Breast epithelium (tissue), 4 donors: ENCODE measurements at regions not wholly inside any gene's neighbourhood (a gene's known extent, or its start where the extent isn't known, plus 50 kb on each side); places are given as distances from the start of the nearest gene placed in this dataset.

Experiments
- DNase-seq, 2 donors: peaks; one replicate each; pipeline ENCODE4 v3.0.0-alpha.2; 2019; ENCODE audit warnings: low spot score in 2 of 2
- H3K27ac ChIP-seq, 2 donors: fragments of 200-600 bp; sonication (generic) in 1 of 2; one replicate each; pipeline ENCODE4 v1.5.1; 2016 to 2019; ENCODE audit warnings: mild to moderate bottlenecking in 1 of 2
- H3K27me3 ChIP-seq, 2 donors: fragments of 200-600 bp; sonication (generic) in 1 of 2; one replicate each; pipeline versions ENCODE4 v1.5.1 to v1.6.0; 2017 to 2019; ENCODE audit warnings: control low read depth in 1 of 2, mild to moderate bottlenecking in 1 of 2
- H3K36me3 ChIP-seq: fragments of 200-600 bp; one replicate; pipeline ENCODE4 v1.5.1; 2019
- H3K4me1 ChIP-seq, 2 donors: fragments of 200-600 bp; sonication (generic); one replicate each; pipeline ENCODE4 v1.5.1; 2016 to 2019; ENCODE audit warnings: control low read depth in 1 of 2
- H3K4me3 ChIP-seq, 3 donors: fragments of 200-600 bp; sonication (generic); 1 replicate in 2 of 3; 2 replicates in 1 of 3; pipeline ENCODE4 v1.5.1; 2016 to 2019; ENCODE audit warnings: mild to moderate bottlenecking in 3 of 3, moderate library complexity in 2 of 3
- H3K9me3 ChIP-seq, 2 donors: fragments of 200-600 bp; sonication (generic) in 1 of 2; one replicate each; pipeline ENCODE4 v1.5.1; 2016 to 2019; ENCODE audit warnings: control low read depth in 1 of 2
- POLR2A ChIP-seq: fragments of 450-650 bp; IDR thresholded peaks from one replicate; pipeline ENCODE4 v1.6.1; 2016; ENCODE audit warnings: antibody characterized with exemption, mild to moderate bottlenecking, moderate library complexity
- POLR2AphosphoS5 ChIP-seq, 3 donors: sonication (generic); formaldehyde crosslinking; IDR thresholded peaks; one replicate each; pipeline ENCODE4 v1.6.1; 2017; ENCODE audit warnings: antibody characterized with exemption in 3 of 3
- intact Hi-C: fragments of 100-400 bp; cut with DNase I; formaldehyde crosslinking; loops from one replicate; pipeline ENCODE4 v1.15.1; 2023; ENCODE audit warnings: low total_unique reads
- TF ChIP-seq, protein P1 (sequence below), 3 donors: fragments of 450-650 bp; IDR thresholded peaks; one replicate each; pipeline ENCODE4 v1.5.1; 2016 to 2017; ENCODE audit warnings: antibody characterized with exemption in 3 of 3, mild to moderate bottlenecking in 3 of 3, moderate library complexity in 3 of 3

DNA sequence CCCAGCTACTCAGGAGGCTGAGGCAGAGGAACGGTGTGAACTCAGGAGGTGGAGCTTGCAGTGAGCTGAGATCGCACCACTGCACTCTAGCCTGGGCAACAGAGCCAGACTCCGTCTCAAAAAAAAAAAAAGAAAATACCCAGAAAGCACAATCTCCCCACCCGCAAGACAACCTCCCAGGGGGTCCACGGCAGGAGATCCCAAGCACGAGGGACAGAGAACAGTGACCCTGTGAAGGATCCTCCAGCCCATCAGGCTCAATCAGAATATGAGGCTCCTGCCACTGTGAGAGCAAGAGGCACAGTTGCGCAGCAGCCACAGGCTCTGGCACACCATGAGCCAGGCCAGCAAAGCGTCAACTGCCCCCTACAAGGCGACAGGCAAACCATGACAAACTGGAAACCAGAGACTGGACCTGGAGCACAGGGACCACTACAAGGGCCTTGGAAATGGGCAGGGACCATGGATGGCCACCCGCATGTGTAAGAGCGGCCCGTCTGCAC is 164.8 kb upstream of the GRK3 start:
- TF ChIP-seq POLR2A (no peak), POLR2AphosphoS5 (IDR thresholded peaks at IDR 0.05) (no peak)
- TF ChIP-seq, protein P1, sequence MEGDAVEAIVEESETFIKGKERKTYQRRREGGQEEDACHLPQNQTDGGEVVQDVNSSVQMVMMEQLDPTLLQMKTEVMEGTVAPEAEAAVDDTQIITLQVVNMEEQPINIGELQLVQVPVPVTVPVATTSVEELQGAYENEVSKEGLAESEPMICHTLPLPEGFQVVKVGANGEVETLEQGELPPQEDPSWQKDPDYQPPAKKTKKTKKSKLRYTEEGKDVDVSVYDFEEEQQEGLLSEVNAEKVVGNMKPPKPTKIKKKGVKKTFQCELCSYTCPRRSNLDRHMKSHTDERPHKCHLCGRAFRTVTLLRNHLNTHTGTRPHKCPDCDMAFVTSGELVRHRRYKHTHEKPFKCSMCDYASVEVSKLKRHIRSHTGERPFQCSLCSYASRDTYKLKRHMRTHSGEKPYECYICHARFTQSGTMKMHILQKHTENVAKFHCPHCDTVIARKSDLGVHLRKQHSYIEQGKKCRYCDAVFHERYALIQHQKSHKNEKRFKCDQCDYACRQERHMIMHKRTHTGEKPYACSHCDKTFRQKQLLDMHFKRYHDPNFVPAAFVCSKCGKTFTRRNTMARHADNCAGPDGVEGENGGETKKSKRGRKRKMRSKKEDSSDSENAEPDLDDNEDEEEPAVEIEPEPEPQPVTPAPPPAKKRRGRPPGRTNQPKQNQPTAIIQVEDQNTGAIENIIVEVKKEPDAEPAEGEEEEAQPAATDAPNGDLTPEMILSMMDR (IDR thresholded peaks at IDR 0.05), result no peak

DNA sequence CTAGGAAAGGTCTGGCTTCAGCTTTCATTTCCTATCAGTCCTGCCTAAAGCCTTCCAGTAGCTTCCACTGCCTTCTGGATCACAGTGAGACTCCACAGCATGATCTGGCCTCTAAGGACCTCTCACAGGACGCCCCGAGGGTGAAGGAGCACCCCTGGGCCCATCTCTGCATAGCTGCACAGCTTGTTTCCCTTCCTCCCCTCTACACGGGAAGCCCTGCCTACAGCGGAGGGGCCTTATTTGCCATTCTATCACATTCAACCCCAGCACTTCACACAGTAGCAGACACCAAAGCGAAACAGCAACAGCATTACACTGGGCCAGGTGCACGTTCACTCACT is 162.3 kb upstream of the GRK3 start:
- Histone ChIP-seq H3K27ac (peak overlapping the region in 1 of 2 donors; percentile 96), H3K4me3 (no peak overlapping the region), H3K36me3 (no peaks in the 10 kb centered on the region), H3K4me1 (peaks cover 9 to 17% of the 10 kb centered on the region in 2 donors), H3K9me3 (no peaks in the 10 kb centered on the region), H3K27me3 (no peaks in the 10 kb centered on the region)
- intact Hi-C loops, result no loop called here
- no peak for DNase-seq
- TF ChIP-seq, protein P1 (IDR thresholded peaks at IDR 0.05), result no peak
- TF ChIP-seq POLR2A, result no peak
- no peak for TF ChIP-seq POLR2AphosphoS5 (IDR thresholded peaks at IDR 0.05)

More for the DNA sequence above, 164.8 kb upstream of the GRK3 start:
- no peaks in the 10 kb centered on the region for H3K27me3 ChIP-seq
- H3K4me1 ChIP-seq, result peaks cover 9 to 17% of the 10 kb centered on the region in 2 donors
- H3K27ac ChIP-seq, result no peak overlapping the region
- no peak for DNase-seq
- no peaks in the 10 kb centered on the region for H3K36me3 ChIP-seq
- intact Hi-C loops, result no loop called here
- no peaks in the 10 kb centered on the region for H3K9me3 ChIP-seq
- H3K4me3 ChIP-seq, result no peak overlapping the region

DNA sequence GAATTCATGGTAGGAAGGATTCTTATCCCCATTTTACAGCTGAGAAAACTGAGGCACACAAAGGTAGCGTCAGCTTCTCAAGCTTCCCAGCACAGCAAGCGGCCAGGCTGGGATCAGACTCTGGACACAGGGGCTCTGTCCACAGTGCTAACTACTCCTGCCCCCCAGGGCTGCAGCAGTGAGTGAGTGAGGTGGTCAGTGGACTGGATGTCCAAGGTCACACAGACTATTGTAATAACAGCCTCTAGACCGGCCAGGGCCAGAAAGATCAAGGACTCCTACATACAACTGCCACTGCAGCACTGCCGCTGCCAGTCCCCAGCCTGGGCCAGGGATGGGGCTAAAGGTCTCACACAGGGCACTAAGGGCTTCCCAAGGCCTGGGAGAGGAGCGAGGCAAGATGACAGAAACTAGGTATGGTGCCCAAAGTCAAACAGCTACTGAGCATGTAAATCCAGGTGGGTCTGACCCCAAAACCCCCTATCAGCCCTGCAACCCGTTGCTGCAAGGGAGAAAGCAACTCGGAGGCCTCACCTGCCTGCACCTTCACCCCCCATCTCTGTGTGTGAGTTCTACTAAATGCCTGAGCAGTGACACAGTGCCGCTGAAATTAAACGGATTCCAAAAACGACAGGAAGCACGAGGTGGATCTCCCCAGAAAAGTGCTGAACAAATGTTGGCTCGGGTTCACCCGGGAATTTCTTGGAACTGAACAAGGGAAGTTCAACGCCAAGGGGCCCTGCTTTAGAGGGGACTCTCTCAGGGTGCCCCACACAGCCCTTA is 161.8 kb upstream of the GRK3 start:
- Histone ChIP-seq H3K4me1 (peaks cover 9 to 17% of the 10 kb centered on the region in 2 donors), H3K4me3 (peak overlapping the region; percentile 57 to 99 (median 82)), H3K36me3 (no peaks in the 10 kb centered on the region), H3K27ac (peak overlapping the region; percentile 86 to 96), H3K9me3 (no peaks in the 10 kb centered on the region), H3K27me3 (no peaks in the 10 kb centered on the region)
- no peak for DNase-seq
- TF ChIP-seq POLR2A (no peak), POLR2AphosphoS5 (IDR thresholded peaks at IDR 0.05) (no peak)
- TF ChIP-seq, protein P1 (IDR thresholded peaks at IDR 0.05), result no peak
- intact Hi-C loops, result no loop called here

DNA sequence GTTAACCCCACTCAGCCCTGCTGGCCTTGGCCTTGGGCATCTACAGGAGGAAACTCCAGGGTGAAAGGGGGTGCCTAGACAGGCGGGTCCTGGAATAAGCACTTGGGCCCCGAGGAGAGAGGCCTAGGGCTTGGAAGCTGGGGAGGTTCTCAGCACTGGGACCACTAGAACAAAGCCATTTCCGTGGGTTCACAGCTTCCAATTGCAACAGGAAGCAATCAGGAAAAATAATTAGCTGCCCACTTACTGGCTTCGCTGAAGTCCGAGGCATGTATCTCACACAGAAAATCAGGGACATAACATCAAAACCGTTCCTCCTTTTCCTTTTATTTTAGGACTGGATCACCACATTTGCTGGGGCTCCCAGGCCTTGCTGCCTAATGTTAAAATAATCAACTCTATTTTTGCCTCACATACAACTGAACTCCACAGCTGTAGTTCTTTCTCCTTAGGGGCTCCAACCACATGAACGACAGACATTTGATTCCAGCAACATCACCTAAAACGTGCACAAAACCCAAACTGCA is 161.1 kb upstream of the GRK3 start:
- Histone ChIP-seq H3K9me3 (no peaks in the 10 kb centered on the region), H3K27me3 (no peaks in the 10 kb centered on the region), H3K27ac (peak overlapping the region; percentile 86 to 96), H3K4me1 (peaks cover 9 to 17% of the 10 kb centered on the region in 2 donors), H3K4me3 (peak overlapping the region; percentile 57 to 99 (median 82)), H3K36me3 (no peaks in the 10 kb centered on the region)
- DNase-seq, result no peak
- TF ChIP-seq POLR2AphosphoS5 (IDR thresholded peaks at IDR 0.05) (no peak), POLR2A (no peak)
- TF ChIP-seq, protein P1 (IDR thresholded peaks at IDR 0.05), result no peak
- intact Hi-C loops, result no loop called here

DNA sequence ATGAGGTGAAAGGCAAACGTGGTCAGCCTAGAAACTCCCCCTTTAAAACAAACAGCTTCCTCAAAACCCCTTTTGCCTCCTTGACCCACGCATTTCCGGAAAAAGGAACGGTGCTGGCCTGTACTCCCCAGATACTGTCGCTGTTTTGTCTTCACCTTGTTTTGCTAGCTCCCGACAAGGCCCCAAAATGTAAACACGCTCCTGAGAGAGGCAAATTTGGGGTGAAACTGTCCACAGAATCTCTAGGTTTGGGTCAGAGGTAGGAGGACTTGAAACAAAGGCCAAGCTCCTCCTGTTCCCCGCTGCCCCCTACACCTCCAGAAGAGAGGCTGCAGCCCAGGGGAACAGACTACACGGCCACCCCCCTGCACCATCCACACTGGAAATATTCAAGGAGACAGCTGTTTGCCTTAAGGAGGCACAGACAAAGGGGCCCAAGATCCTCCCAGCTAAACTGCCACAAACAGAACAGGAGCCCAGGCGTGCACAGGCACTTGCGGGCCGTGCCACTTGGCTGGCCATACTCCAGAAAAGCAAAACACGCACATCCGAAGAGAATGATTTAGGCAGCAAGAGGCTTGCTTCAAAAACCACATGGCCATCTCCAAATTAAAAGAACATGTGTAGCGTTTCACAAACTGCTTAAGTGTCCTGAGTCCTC is 160.5 kb upstream of the GRK3 start:
- Histone ChIP-seq H3K27me3 (no peaks in the 10 kb centered on the region), H3K36me3 (no peaks in the 10 kb centered on the region), H3K9me3 (no peaks in the 10 kb centered on the region), H3K4me1 (peaks cover 9 to 17% of the 10 kb centered on the region in 2 donors), H3K4me3 (peak overlapping the region; percentile 57 to 99 (median 82)), H3K27ac (peak overlapping the region; percentile 86 to 96)
- DNase-seq, result no peak
- TF ChIP-seq, protein P1 (IDR thresholded peaks at IDR 0.05), result no peak
- TF ChIP-seq POLR2AphosphoS5 (IDR thresholded peaks at IDR 0.05), result no peak
- no peak for TF ChIP-seq POLR2A
- intact Hi-C loops, result no loop called here
